ENCODE measurements at regions not wholly inside any gene's neighbourhood (a gene's known extent, or its start where the extent isn't known, plus 50 kb on each side); places are given as distances from the start of the nearest gene placed in this dataset.

- H3K9me3 ChIP-seq = no peaks in the 10 kb centered on the region
- no peak for TF ChIP-seq CTCF (IDR thresholded peaks at IDR 0.05)
- no peaks in the 10 kb centered on the region for H3K4me1 ChIP-seq (ENCODE audit: control insufficient read depth in 1 of 2, insufficient read depth in 1 of 2, low read depth in 1 of 2, low read length in 1 of 2)
- no peak overlapping the region for H3K4me3 ChIP-seq (ENCODE audit: low read depth in 1 of 2, low read length in 1 of 2)
- no peaks in the 10 kb centered on the region for H3K27me3 ChIP-seq
- no peaks in the 10 kb centered on the region for H3K36me3 ChIP-seq
- no peak overlapping the region for H3K27ac ChIP-seq
Observed at GRCh38 chr1:189434461-189434860, 1043.2 kb downstream of the BRINP3 start.

GRCh38 chr1:189435398-189435797, 1042.3 kb downstream of the BRINP3 start:
- TF ChIP-seq CTCF (IDR thresholded peaks at IDR 0.05) = no peak
- Histone ChIP-seq H3K4me3 (ENCODE audit: low read depth in 1 of 2, low read length in 1 of 2) (no peak overlapping the region), H3K4me1 (ENCODE audit: control insufficient read depth in 1 of 2, insufficient read depth in 1 of 2, low read depth in 1 of 2, low read length in 1 of 2) (no peaks in the 10 kb centered on the region), H3K27ac (no peak overlapping the region), H3K27me3 (no peaks in the 10 kb centered on the region), H3K9me3 (no peaks in the 10 kb centered on the region), H3K36me3 (no peaks in the 10 kb centered on the region)

- Histone ChIP-seq H3K9me3 (no peaks in the 10 kb centered on the region), H3K27ac (no peak overlapping the region), H3K4me1 (ENCODE audit: control insufficient read depth in 1 of 2, insufficient read depth in 1 of 2, low read depth in 1 of 2, low read length in 1 of 2) (no peaks in the 10 kb centered on the region), H3K4me3 (ENCODE audit: low read depth in 1 of 2, low read length in 1 of 2) (no peak overlapping the region), H3K27me3 (no peaks in the 10 kb centered on the region), H3K36me3 (no peaks in the 10 kb centered on the region)
- no peak for TF ChIP-seq CTCF (IDR thresholded peaks at IDR 0.05)
Observed at GRCh38 chr1:189438808-189439207, 1038.9 kb downstream of the BRINP3 start.

GRCh38 chr1:189463166-189463565, 1014.5 kb downstream of the BRINP3 start:
- Histone ChIP-seq H3K36me3 (no peaks in the 10 kb centered on the region), H3K27ac (no peak overlapping the region), H3K27me3 (no peaks in the 10 kb centered on the region), H3K9me3 (no peaks in the 10 kb centered on the region), H3K4me3 (ENCODE audit: low read depth in 1 of 2, low read length in 1 of 2) (no peak overlapping the region), H3K4me1 (ENCODE audit: control insufficient read depth in 1 of 2, insufficient read depth in 1 of 2, low read depth in 1 of 2, low read length in 1 of 2) (no peaks in the 10 kb centered on the region)
- no peak for TF ChIP-seq CTCF (IDR thresholded peaks at IDR 0.05)

GRCh38 chr1:189496768-189497167, 980.9 kb downstream of the BRINP3 start:
- Histone ChIP-seq H3K27ac (no peak overlapping the region), H3K4me3 (ENCODE audit: low read depth in 1 of 2, low read length in 1 of 2) (no peak overlapping the region), H3K27me3 (no peaks in the 10 kb centered on the region), H3K36me3 (no peaks in the 10 kb centered on the region), H3K9me3 (no peaks in the 10 kb centered on the region), H3K4me1 (ENCODE audit: control insufficient read depth in 1 of 2, insufficient read depth in 1 of 2, low read depth in 1 of 2, low read length in 1 of 2) (no peaks in the 10 kb centered on the region)
- no peak for TF ChIP-seq CTCF (IDR thresholded peaks at IDR 0.05)

- no peak for TF ChIP-seq CTCF (IDR thresholded peaks at IDR 0.05)
- H3K36me3 ChIP-seq = no peaks in the 10 kb centered on the region
- H3K9me3 ChIP-seq = no peaks in the 10 kb centered on the region
- H3K27ac ChIP-seq = no peak overlapping the region
- no peak overlapping the region for H3K4me3 ChIP-seq (ENCODE audit: low read depth in 1 of 2, low read length in 1 of 2)
- no peaks in the 10 kb centered on the region for H3K4me1 ChIP-seq (ENCODE audit: control insufficient read depth in 1 of 2, insufficient read depth in 1 of 2, low read depth in 1 of 2, low read length in 1 of 2)
- no peaks in the 10 kb centered on the region for H3K27me3 ChIP-seq
Observed at GRCh38 chr1:189499736-189500135, 977.9 kb downstream of the BRINP3 start.

All from neutrophil (primary cell).